GM21825 (cell line): ENCODE measurements at regions not wholly inside any gene's neighbourhood (a gene's known extent, or its start where the extent isn't known, plus 50 kb on each side); places are given as distances from the start of the nearest gene placed in this dataset.
"Not testable (repeated sequence)": the region's sequence is repeated elsewhere in the genome, so short reads cannot be mapped to it uniquely, and the experiment has no call there.

Experiments
- ATAC-seq: cut with Tn5 transposase; IDR thresholded peaks from one replicate; pipeline ENCODE4 v1.9.1; 2021; ENCODE audit warnings: mild to moderate bottlenecking, moderate library complexity; ENCODE audit not compliant: unreplicated experiment

DNA sequence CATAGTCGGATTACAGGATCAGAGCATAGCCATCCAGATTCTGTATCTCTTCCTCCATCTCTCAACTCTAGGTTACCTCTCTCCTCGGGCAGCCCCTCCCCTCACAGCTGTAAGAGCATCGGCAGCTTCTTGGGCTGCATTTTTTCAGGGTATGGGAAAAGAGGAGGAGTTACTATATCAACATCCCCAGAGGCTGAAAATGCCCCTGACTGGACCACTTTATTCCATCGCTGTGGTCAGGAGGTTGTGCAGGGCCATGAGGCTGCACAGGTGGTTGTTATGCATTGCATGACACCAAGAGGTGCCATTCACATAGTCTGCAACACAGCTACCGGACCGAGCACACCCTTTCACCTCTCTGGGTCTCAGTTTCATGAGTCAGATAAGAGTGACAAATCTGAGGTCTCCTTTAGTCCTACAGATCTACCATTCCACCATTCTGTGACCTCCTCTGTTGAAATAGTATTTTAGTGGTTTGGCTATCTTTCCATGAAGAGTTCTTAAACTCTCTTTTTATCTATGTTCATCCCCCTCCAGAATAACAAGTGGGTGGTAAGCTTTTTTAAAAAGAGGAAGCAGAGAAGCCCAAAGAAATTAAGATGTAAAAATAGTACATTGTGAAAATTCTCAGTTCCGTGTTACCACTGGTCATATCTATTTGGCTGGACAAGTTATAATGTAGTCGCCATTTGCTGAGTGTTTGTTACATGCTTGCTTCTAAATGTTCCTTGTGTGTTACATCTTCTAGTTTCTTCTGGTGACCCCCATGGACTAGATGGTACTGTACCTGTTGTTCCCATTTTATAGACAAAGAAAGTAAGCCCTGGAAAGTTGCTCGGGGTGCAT, 56.6 kb upstream of the SLC1A4 start:
- peak; percentile 85 for ATAC-seq

DNA sequence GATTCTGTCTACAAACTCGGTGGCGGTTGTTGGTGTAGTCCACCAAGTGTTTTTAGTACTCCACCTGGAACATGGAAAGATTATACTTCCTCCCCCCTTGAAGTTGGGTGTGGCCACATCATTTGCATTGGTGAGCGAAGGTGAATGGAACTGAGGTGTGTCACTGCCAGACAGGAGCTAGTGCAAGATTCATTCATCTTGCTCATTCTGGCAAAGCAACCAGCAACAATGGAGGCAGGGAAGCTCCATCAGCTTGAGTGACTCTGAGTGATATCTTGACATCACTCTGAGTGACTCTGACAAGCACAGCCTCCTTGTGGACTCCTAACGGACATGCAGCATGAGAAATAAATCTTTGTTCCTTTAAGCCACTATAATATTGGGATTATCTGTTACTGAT, 54.7 kb upstream of the SLC1A4 start:
- ATAC-seq: no peak

DNA sequence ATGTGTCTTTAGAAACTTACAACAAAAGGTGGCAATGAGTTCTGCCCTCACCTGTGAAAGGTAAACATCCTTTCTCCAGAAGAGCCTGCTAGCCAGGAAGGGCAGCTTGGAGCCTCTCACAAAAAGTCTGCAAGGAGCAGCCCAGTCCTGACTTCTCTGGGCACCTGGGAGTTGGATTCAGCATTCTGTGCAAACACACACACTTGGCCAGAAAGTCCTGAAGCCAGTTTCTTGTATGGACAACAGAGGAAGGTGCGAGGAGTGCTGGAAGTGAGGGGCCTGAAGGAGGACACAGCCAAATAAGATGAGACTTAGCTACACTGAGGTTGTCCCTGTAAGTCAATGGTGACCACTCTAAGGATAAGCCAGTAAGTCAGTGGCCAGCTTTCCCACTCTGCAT, 52.4 kb upstream of the SLC1A4 start:
- ATAC-seq: no peak

DNA sequence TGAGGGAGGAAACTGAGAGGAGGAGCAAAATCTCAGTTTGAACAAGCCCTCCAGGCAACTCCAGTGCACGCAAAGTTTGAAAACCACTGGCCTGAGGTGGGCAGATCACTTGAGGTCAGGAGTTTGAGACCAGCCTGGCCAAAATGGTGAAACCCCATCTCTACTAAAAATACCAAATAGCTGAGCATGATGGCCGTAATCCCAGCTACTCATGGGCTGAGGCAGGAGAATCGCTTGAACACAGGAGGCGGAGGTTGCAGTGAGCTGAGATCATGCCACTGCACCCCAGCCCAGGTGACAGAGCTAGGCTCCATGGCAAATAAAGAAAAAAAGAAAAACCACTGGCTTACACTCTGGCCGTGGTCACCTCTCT, 51.9 kb upstream of the SLC1A4 start:
- not testable (repeated sequence) for ATAC-seq

DNA sequence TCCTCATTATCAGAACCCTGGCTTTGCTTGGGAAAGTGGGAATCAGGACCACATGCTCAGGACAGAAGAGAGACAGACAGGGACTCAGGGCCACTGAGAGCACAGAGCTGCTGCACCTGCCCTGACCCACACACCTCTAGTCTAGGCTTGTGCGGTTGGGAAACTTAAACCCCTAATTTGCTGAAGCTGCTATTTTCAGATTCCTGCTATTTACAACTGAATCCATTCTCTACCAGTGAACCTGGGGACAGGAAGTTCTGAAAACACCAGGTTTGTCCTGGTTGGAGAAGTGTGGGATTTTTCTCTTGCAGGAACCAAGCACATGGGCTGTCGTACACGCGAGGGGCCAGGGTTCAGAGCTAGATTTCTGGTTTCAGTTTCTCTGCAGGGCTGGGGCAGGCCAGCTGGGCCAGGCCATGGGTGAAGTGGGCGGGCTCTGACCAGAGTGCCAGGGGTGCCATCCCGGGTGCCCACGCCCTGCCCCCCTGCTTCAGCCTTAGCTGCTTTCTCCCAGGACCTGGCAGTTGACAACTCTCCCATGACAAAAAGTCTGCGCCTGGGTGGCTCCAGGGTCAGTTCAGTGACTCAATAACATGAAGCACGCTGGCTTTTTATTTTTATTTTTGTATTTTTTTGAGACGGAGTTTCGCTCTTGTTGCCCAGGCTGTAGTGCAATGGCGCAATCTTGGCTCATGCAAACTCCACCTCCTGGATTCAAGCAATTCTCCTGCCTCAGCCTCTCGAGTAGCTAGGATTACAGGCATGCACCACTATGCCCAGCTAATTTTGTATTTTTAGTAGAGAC, 51.3 kb upstream of the SLC1A4 start:
- ATAC-seq: peak; percentile 43

DNA sequence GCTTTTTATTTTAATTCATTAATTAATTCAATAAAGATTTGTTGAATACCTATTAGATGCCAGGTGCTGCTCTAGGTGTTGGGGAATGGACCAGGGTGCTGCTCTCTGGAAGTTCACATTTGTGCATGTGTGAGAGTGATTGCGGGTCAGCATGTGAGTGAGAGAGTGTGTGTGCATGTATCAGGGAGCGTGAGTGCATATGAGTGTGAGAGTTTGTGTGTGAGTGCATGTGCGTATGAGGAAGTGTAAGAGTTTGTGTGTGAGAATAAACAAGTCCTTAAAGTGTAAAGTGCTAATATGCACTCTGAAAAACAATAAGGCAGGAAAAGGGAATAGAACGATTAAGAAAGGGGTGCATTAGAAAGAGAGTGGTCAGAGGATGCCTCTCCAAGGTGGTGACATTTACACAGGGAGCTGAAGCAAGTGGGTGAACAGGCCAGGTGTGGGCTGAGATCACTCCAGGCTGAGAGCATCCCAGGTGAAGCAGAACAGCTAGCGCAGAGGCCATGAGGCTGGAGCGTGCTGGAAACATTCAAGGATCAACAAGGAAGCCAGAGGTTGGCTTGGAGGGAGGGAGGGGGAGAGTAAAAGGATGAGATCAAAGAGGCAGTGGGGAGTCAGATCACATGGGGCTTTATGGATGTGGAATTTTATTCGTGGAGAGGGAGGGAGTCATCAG, 50.5 kb upstream of the SLC1A4 start:
- no peak for ATAC-seq

DNA sequence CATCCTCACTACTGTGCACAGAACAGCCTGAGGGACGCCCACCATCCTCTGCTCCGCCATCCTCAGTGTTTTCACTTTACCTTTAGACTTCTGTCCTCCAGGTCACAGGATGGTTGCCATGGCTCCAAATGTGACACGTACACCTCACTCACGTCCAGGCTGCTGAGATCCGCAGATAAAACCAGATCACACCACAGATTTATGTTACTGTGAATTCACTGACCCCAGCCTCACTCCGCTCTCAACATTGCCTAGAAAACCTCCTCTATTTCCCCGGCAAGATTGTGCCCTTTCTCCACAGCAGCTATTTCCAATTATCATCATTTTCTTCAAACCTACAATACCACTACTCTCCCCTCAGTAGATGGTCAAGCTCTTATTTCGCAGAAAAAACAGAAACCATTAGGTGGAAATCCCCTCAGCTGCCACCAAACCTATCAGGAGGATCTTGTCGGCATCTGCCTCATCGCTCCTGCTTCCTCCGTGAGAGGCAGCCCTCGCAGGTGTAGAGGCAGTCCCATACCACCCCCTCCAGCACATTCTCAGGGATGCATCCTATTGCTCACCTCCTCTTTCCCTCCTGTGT, 49.8 kb upstream of the SLC1A4 start:
- peak; percentile 45 for ATAC-seq
